GF-D8 (cell line): ENCODE measurements at regions not wholly inside any gene's neighbourhood (a gene's known extent, or its start where the extent isn't known, plus 50 kb on each side); places are given as distances from the start of the nearest gene placed in this dataset.

Source experiments
- DNase-seq: peaks from one replicate; lab custom pipeline; 2025; lab: John Stamatoyannopoulos, UW

GRCh38 chr5:72046106-72046505, 61.2 kb upstream of the MAP1B start:
- no peak for DNase-seq

- DNase-seq = no peak
Observed at GRCh38 chr5:72055636-72056035, 51.6 kb upstream of the MAP1B start.
